ENCODE measurements at regions not wholly inside any gene's neighbourhood (a gene's known extent, or its start where the extent isn't known, plus 50 kb on each side); places are given as distances from the start of the nearest gene placed in this dataset.
"Not testable (repeated sequence)": the region's sequence is repeated elsewhere in the genome, so short reads cannot be mapped to it uniquely, and the experiment has no call there.

- DNase-seq (ENCODE audit: low read depth), result no peak
These were observed 261.7 kb upstream of the SEMA3C start for GRCh38 chr7:81180573-81180972.

- DNase-seq (ENCODE audit: low read depth), result no peak
These were observed 256.6 kb upstream of the SEMA3C start for GRCh38 chr7:81175275-81175940.

- no peak for DNase-seq (ENCODE audit: low read depth)
These were observed 255.0 kb upstream of the SEMA3C start for GRCh38 chr7:81173766-81174281.

GRCh38 chr7:81170291-81170690, 251.4 kb upstream of the SEMA3C start:
- DNase-seq (ENCODE audit: low read depth), result no peak

- DNase-seq (ENCODE audit: low read depth), result no peak
These were observed 249.1 kb upstream of the SEMA3C start for GRCh38 chr7:81167934-81168333.

- DNase-seq (ENCODE audit: low read depth), result no peak
These were observed 246.2 kb upstream of the SEMA3C start for GRCh38 chr7:81165070-81165469.

- DNase-seq (ENCODE audit: low read depth), result no peak
These were observed 244.1 kb upstream of the SEMA3C start for GRCh38 chr7:81162771-81163525.

- no peak for DNase-seq (ENCODE audit: low read depth)
These were observed 243.4 kb upstream of the SEMA3C start for GRCh38 chr7:81162234-81162633.

GRCh38 chr7:81161451-81162075, 242.7 kb upstream of the SEMA3C start:
- peak; percentile 76 for DNase-seq (ENCODE audit: low read depth)

GRCh38 chr7:81159402-81159801, 240.6 kb upstream of the SEMA3C start:
- DNase-seq (ENCODE audit: low read depth), result no peak

GRCh38 chr7:81158189-81158588, 239.3 kb upstream of the SEMA3C start:
- no peak for DNase-seq (ENCODE audit: low read depth)

GRCh38 chr7:81155654-81156373, 237.0 kb upstream of the SEMA3C start:
- DNase-seq (ENCODE audit: low read depth), result no peak

- no peak for DNase-seq (ENCODE audit: low read depth)
These were observed 235.7 kb upstream of the SEMA3C start for GRCh38 chr7:81154565-81154964.

GRCh38 chr7:81152925-81153324, 234.1 kb upstream of the SEMA3C start:
- DNase-seq (ENCODE audit: low read depth), result not testable (repeated sequence)

GRCh38 chr7:81150951-81151361, 232.1 kb upstream of the SEMA3C start:
- DNase-seq (ENCODE audit: low read depth), result no peak

- no peak for DNase-seq (ENCODE audit: low read depth)
These were observed 225.0 kb upstream of the SEMA3C start for GRCh38 chr7:81143856-81144255.

GRCh38 chr7:81141257-81142205, 222.7 kb upstream of the SEMA3C start:
- not testable (repeated sequence) for DNase-seq (ENCODE audit: low read depth)

- DNase-seq (ENCODE audit: low read depth), result no peak
These were observed 221.9 kb upstream of the SEMA3C start for GRCh38 chr7:81140775-81141174.

- no peak for DNase-seq (ENCODE audit: low read depth)
These were observed 221.4 kb upstream of the SEMA3C start for GRCh38 chr7:81140252-81140651.

GRCh38 chr7:81138870-81139269, 220.0 kb upstream of the SEMA3C start:
- no peak for DNase-seq (ENCODE audit: low read depth)

- DNase-seq (ENCODE audit: low read depth), result no peak
These were observed 216.5 kb upstream of the SEMA3C start for GRCh38 chr7:81135324-81135723.

Measured in GM04503 (cell line).